Endothelial cell (in vitro differentiated cells): ENCODE measurements at regions not wholly inside any gene's neighbourhood (a gene's known extent, or its start where the extent isn't known, plus 50 kb on each side); places are given as distances from the start of the nearest gene placed in this dataset.

Experiments
- DNase-seq: peaks from one replicate; pipeline ENCODE4 v3.0.0; 2021; ENCODE audit warnings: low spot score
- H3K27ac Mint-ChIP-seq: one replicate; pipeline ENCODE4 v1.8.0; 2021; ENCODE audit warnings: mixed read lengths, inconsistent platforms; ENCODE audit not compliant: unreplicated experiment
- H3K27me3 Mint-ChIP-seq: one replicate; pipeline ENCODE4 v1.8.0; 2021; ENCODE audit warnings: mild to moderate bottlenecking, moderate library complexity, mixed read lengths, inconsistent platforms; ENCODE audit not compliant: unreplicated experiment
- H3K36me3 Mint-ChIP-seq: one replicate; pipeline ENCODE4 v1.8.0; 2021; ENCODE audit warnings: mild to moderate bottlenecking, low read depth, mixed read lengths, inconsistent platforms; ENCODE audit not compliant: unreplicated experiment
- H3K4me1 Mint-ChIP-seq: one replicate; pipeline ENCODE4 v1.8.0; 2021; ENCODE audit warnings: mild to moderate bottlenecking, mixed read lengths, inconsistent platforms; ENCODE audit not compliant: unreplicated experiment
- H3K4me3 Mint-ChIP-seq: one replicate; pipeline ENCODE4 v1.8.0; 2021; ENCODE audit warnings: mild to moderate bottlenecking, mixed read lengths, inconsistent platforms; ENCODE audit not compliant: unreplicated experiment
- H3K9me3 Mint-ChIP-seq: one replicate; pipeline ENCODE4 v1.8.0; 2021; ENCODE audit warnings: mixed read lengths, inconsistent platforms; ENCODE audit not compliant: unreplicated experiment
- TF ChIP-seq, protein P1 (sequence below): fragments of 200-600 bp; sonication (generic); IDR thresholded peaks from one replicate; pipeline ENCODE4 v1.5.0; 2021; ENCODE audit warnings: antibody characterized with exemption; ENCODE audit not compliant: unreplicated experiment

DNA sequence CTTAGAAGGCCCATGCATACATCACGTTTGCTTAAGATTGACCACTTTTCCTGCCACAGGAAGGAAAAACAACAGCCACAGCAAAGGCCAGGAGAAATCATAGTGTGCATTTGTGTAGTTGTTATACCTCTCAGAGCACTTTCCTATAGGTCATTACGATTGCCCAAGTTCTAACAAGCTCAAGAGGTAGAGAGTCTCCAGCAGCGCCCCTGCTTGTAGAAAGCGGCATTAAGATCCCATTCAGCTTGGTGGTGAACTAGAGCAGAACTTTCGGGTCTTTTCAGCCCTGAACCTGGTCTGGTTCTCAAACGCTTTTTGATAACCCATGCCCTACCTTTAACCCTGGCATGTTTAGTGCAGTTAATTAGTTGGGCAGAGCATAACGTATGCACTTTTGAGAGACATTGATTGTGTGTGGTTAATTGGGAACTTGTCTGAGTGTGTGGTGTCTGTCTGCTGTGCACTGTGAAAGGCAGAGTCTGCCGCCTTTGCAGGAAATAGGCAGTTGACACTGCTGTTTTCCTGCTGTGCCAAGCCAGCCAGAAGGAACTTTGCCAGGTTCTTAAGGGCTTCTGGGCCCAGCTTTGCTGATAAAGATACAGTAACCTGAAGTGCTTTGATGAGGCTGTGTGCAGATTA is 109.9 kb upstream of the CLMP start:
- H3K36me3 Mint-ChIP-seq = no peaks in the 10 kb centered on the region
- H3K9me3 Mint-ChIP-seq = no peaks in the 10 kb centered on the region
- TF ChIP-seq, protein P1, sequence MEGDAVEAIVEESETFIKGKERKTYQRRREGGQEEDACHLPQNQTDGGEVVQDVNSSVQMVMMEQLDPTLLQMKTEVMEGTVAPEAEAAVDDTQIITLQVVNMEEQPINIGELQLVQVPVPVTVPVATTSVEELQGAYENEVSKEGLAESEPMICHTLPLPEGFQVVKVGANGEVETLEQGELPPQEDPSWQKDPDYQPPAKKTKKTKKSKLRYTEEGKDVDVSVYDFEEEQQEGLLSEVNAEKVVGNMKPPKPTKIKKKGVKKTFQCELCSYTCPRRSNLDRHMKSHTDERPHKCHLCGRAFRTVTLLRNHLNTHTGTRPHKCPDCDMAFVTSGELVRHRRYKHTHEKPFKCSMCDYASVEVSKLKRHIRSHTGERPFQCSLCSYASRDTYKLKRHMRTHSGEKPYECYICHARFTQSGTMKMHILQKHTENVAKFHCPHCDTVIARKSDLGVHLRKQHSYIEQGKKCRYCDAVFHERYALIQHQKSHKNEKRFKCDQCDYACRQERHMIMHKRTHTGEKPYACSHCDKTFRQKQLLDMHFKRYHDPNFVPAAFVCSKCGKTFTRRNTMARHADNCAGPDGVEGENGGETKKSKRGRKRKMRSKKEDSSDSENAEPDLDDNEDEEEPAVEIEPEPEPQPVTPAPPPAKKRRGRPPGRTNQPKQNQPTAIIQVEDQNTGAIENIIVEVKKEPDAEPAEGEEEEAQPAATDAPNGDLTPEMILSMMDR = no peak
- no peak overlapping the region for H3K27ac Mint-ChIP-seq
- peaks cover 8% of the 10 kb centered on the region for H3K27me3 Mint-ChIP-seq
- H3K4me3 Mint-ChIP-seq = no peak overlapping the region
- peaks cover 57% of the 10 kb centered on the region for H3K4me1 Mint-ChIP-seq
- DNase-seq = no peak

DNA sequence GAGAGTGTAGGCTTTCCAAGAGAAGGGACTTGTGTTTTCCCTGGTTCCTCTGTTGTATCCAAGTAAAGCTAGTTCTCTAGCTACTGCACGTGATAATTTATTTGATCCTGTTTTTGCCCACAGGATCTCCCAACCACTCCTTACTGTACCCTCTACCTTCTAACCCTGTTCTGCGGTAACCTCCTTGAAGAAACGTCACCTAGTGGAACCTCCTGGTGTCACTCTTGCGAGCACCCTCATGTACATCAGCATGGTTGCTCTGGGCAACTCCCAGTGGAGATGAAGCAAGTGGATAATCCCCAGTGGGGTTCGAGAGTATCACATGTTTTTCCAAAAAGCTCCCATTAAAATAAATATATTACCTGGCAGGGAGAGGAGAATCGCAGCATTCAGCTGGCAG is 108.9 kb upstream of the CLMP start:
- Mint-ChIP-seq H3K36me3 (no peaks in the 10 kb centered on the region), H3K4me3 (no peak overlapping the region), H3K4me1 (peaks cover 57% of the 10 kb centered on the region), H3K27ac (no peak overlapping the region), H3K27me3 (peaks cover 8% of the 10 kb centered on the region), H3K9me3 (no peaks in the 10 kb centered on the region)
- DNase-seq = no peak
- TF ChIP-seq, protein P1 = no peak

DNA sequence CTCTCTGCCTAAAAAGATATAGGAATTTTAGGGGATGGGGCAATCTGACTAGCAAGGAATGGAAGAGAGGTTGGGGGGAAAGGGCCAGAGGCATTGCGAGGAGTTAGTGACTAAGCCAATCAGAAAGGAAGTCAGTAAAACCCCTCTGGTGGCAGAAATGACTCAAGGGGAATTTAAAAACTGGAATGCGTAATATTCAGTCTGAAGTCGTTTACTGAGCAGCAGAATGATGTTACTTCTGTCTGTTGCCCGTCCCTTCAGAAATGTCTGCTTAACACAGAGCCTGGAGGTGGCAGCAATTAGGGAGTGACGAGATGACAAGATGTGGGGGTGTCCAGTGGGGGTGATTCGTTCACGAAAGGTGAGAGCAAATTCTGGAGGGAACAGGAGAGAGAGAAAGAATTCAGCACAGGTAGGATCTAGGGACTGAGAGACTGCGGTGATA is 107.7 kb upstream of the CLMP start:
- H3K27ac Mint-ChIP-seq = no peak overlapping the region
- no peaks in the 10 kb centered on the region for H3K36me3 Mint-ChIP-seq
- no peak overlapping the region for H3K4me3 Mint-ChIP-seq
- TF ChIP-seq, protein P1 = no peak
- H3K4me1 Mint-ChIP-seq = peaks cover 49% of the 10 kb centered on the region
- H3K27me3 Mint-ChIP-seq = peaks cover 6% of the 10 kb centered on the region
- no peaks in the 10 kb centered on the region for H3K9me3 Mint-ChIP-seq
- no peak for DNase-seq

DNA sequence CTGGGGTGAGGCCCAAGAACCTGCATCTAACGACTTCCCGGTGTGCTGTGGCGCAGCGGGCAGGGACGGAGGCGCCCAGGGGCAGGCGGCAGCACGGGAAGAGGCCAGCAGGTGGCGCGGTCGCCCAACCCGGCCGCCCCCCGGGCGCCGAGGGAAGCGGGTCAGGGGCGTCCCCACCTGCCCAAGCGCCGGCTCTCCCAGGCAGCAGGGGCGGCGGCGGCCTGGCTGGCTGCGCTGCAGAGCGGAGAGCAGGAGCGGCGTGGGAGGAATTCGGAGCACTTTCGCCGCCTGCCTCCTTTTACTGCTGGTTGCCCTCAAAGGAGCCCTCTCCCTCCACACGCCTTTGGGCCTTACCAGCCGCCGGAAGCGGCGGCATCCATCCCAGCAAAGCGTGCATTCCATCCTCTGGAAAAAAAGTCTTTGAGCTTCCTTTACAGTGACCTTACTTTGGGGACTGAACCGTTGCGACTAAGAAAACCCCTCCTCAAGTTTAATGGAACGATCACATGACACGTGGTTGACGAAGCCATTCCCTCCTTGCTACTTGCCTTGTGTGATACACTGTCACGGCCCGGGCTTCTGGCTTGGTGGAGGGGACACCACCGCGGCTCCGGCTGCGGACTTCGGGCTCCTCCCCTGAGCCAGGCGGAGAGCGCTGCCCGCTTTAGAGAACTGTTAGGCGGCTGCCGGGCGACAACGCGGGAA is 106.8 kb upstream of the CLMP start:
- peak; percentile 84 for DNase-seq

More for the DNA sequence above, 106.8 kb upstream of the CLMP start:
- H3K36me3 Mint-ChIP-seq = no peaks in the 10 kb centered on the region
- no peaks in the 10 kb centered on the region for H3K9me3 Mint-ChIP-seq
- H3K4me3 Mint-ChIP-seq = peak overlapping the region; percentile 65
- peaks cover 47% of the 10 kb centered on the region for H3K4me1 Mint-ChIP-seq
- H3K27ac Mint-ChIP-seq = peak overlapping the region; percentile 36
- TF ChIP-seq, protein P1 = peak; percentile 92
- peaks cover 6% of the 10 kb centered on the region for H3K27me3 Mint-ChIP-seq
